ENCODE measurements at regions not wholly inside any gene's neighbourhood (a gene's known extent, or its start where the extent isn't known, plus 50 kb on each side); places are given as distances from the start of the nearest gene placed in this dataset.
"Not testable (repeated sequence)": the region's sequence is repeated elsewhere in the genome, so short reads cannot be mapped to it uniquely, and the experiment has no call there.

- intact Hi-C loops (cut with DNase I; ENCODE audit: low total_unique reads) = no loop called here
- DNase-seq (no peak), ATAC-seq (no peak)
- Histone ChIP-seq H3K9me3 (no peaks in the 10 kb centered on the region), H3K36me3 (no peaks in the 10 kb centered on the region), H3K4me1 (peaks cover 14 to 21% of the 10 kb centered on the region in 2 donors), H3K27me3 (no peaks in the 10 kb centered on the region), H3K4me3 (no peak overlapping the region), H3K27ac (no peak overlapping the region)
- TF ChIP-seq CTCF (IDR thresholded peaks at IDR 0.05 in 4 of 5, conservative IDR thresholded peaks at IDR 0.05 in 1 of 5) (no peak), POLR2A (IDR thresholded peaks at IDR 0.05) (no peak)
- in situ Hi-C loops (cut with MboI; ENCODE audit: low sequenced_read_pairs in 4 of 4) = no loop called here
These were observed 204.3 kb downstream of the DMRTA1 start for GRCh38 chr9:22650946-22651345.

- ATAC-seq (no peak), DNase-seq (no peak)
- peaks cover 8 to 15% of the 10 kb centered on the region in 2 donors for H3K4me1 ChIP-seq
- H3K9me3 ChIP-seq = no peaks in the 10 kb centered on the region
- intact Hi-C loops (cut with DNase I; ENCODE audit: low total_unique reads) (no loop called here), in situ Hi-C loops (cut with MboI; ENCODE audit: low sequenced_read_pairs in 4 of 4) (no loop called here)
- H3K36me3 ChIP-seq = no peaks in the 10 kb centered on the region
- no peak overlapping the region for H3K4me3 ChIP-seq
- TF ChIP-seq CTCF (IDR thresholded peaks at IDR 0.05 in 4 of 5, conservative IDR thresholded peaks at IDR 0.05 in 1 of 5) (no peak), POLR2A (IDR thresholded peaks at IDR 0.05) (no peak)
- H3K27ac ChIP-seq = no peak overlapping the region
- H3K27me3 ChIP-seq = no peaks in the 10 kb centered on the region
These were observed 208.2 kb downstream of the DMRTA1 start for GRCh38 chr9:22654833-22655232.

GRCh38 chr9:22657713-22658112, 211.1 kb downstream of the DMRTA1 start:
- DNase-seq (no peak), ATAC-seq (no peak)
- Histone ChIP-seq H3K36me3 (no peaks in the 10 kb centered on the region), H3K27me3 (no peaks in the 10 kb centered on the region), H3K9me3 (no peaks in the 10 kb centered on the region), H3K4me3 (no peak overlapping the region), H3K4me1 (peaks cover 0 to 11% of the 10 kb centered on the region in 2 donors), H3K27ac (no peak overlapping the region)
- in situ Hi-C loops (cut with MboI; ENCODE audit: low sequenced_read_pairs in 4 of 4) = no loop called here
- TF ChIP-seq POLR2A (IDR thresholded peaks at IDR 0.05) = no peak
- intact Hi-C loops (cut with DNase I; ENCODE audit: low total_unique reads) = no loop called here

GRCh38 chr9:22658484-22658883, 211.9 kb downstream of the DMRTA1 start:
- DNase-seq; H3K4me3 ChIP-seq; intact Hi-C loops (cut with DNase I; ENCODE audit: low total_unique reads); in situ Hi-C loops (cut with MboI; ENCODE audit: low sequenced_read_pairs in 4 of 4); H3K9me3 ChIP-seq; ATAC-seq; H3K27me3 ChIP-seq; H3K36me3 ChIP-seq; H3K27ac ChIP-seq: not testable (repeated sequence)
- H3K4me1 ChIP-seq = peaks cover 0 to 11% of the 10 kb centered on the region in 2 donors

- Histone ChIP-seq H3K27ac (peak overlapping the region; percentile 66 to 91 (median 82)), H3K9me3 (no peaks in the 10 kb centered on the region), H3K4me1 (peaks cover 23 to 27% of the 10 kb centered on the region in 2 donors), H3K27me3 (no peaks in the 10 kb centered on the region), H3K4me3 (no peak overlapping the region), H3K36me3 (no peaks in the 10 kb centered on the region)
- DNase-seq = no peak
- ATAC-seq = no peak
- no peak for TF ChIP-seq POLR2A (IDR thresholded peaks at IDR 0.05)
- intact Hi-C loops (cut with DNase I; ENCODE audit: low total_unique reads) (loop anchor here (2.0 kb wide), 1 partner anchor 34 kb away; no protein-coding TSS in a partner anchor), in situ Hi-C loops (cut with MboI; ENCODE audit: low sequenced_read_pairs in 4 of 4) (no loop called here)
These were observed 235.9 kb downstream of the DMRTA1 start for GRCh38 chr9:22682536-22682935.

GRCh38 chr9:22682961-22683699, 236.5 kb downstream of the DMRTA1 start:
- no peaks in the 10 kb centered on the region for H3K9me3 ChIP-seq
- no peaks in the 10 kb centered on the region for H3K36me3 ChIP-seq
- in situ Hi-C loops (cut with MboI; ENCODE audit: low sequenced_read_pairs in 4 of 4) = no loop called here
- H3K27ac ChIP-seq = peak overlapping the region; percentile 72 to 91 (median 90)
- peak; percentile 89 to 94 for ATAC-seq
- peaks cover 23 to 27% of the 10 kb centered on the region in 2 donors for H3K4me1 ChIP-seq
- intact Hi-C loops (cut with DNase I; ENCODE audit: low total_unique reads) = loop anchor here (2.0 kb wide), 1 partner anchor 34 kb away; no protein-coding TSS in a partner anchor
- peak overlapping the region in 1 of 4 donors; percentile 13 for H3K4me3 ChIP-seq
- peak; percentile 46 to 56 for DNase-seq
- no peaks in the 10 kb centered on the region for H3K27me3 ChIP-seq
- no peak for TF ChIP-seq CTCF (IDR thresholded peaks at IDR 0.05 in 4 of 5, conservative IDR thresholded peaks at IDR 0.05 in 1 of 5)
- TF ChIP-seq POLR2A (IDR thresholded peaks at IDR 0.05) = no peak

Measured in gastrocnemius medialis (tissue), 4 donors.